EH (cell line): ENCODE measurements at regions not wholly inside any gene's neighbourhood (a gene's known extent, or its start where the extent isn't known, plus 50 kb on each side); places are given as distances from the start of the nearest gene placed in this dataset.

Source experiments
- DNase-seq: peaks from one replicate; pipeline ENCODE4 v3.0.0-alpha.2; 2015; ENCODE audit warnings: low read depth

GRCh38 chr15:73803806-73804205, 50.7 kb upstream of the INSYN1 start:
- no peak for DNase-seq

- no peak for DNase-seq
Measured at GRCh38 chr15:73805504-73806089, 52.4 kb upstream of the INSYN1 start.

GRCh38 chr15:73806698-73807483, 53.7 kb upstream of the INSYN1 start:
- no peak for DNase-seq

GRCh38 chr15:73807865-73808264, 54.7 kb upstream of the INSYN1 start:
- DNase-seq = no peak

GRCh38 chr15:73809728-73810501, 56.8 kb upstream of the INSYN1 start:
- peak; percentile 24 for DNase-seq

- no peak for DNase-seq
Measured at GRCh38 chr15:73812806-73813465, 59.8 kb upstream of the INSYN1 start.

GRCh38 chr15:73813589-73813988, 59.8 kb upstream of the TBC1D21 start:
- no peak for DNase-seq

GRCh38 chr15:73818308-73818985, 54.9 kb upstream of the TBC1D21 start:
- no peak for DNase-seq

- DNase-seq = no peak
Measured at GRCh38 chr15:73821181-73821580, 52.2 kb upstream of the TBC1D21 start.

GRCh38 chr15:73822998-73823397, 50.4 kb upstream of the TBC1D21 start:
- peak; percentile 53 for DNase-seq
